Peyer's patch (tissue), 4 donors: ENCODE measurements at regions not wholly inside any gene's neighbourhood (a gene's known extent, or its start where the extent isn't known, plus 50 kb on each side); places are given as distances from the start of the nearest gene placed in this dataset.

Experiments
- DNase-seq, 3 donors: peaks; one replicate each; pipeline ENCODE4 v3.0.0-alpha.2; 2017 to 2019
- H3K27ac ChIP-seq, 4 donors: fragments of 200-600 bp; sonication (generic); one replicate each; pipeline ENCODE4 v1.5.1; 2016 to 2019
- H3K27me3 ChIP-seq, 2 donors: fragments of 200-600 bp; sonication (generic); one replicate each; pipeline ENCODE4 v1.5.1; 2019
- H3K36me3 ChIP-seq, 3 donors: fragments of 200-600 bp; sonication (generic); one replicate each; pipeline ENCODE4 v1.5.1; 2016 to 2019
- H3K4me1 ChIP-seq, 4 donors: fragments of 200-600 bp; sonication (generic); one replicate each; pipeline ENCODE4 v1.5.1; 2016 to 2019
- H3K4me3 ChIP-seq, 4 donors: fragments of 200-600 bp; sonication (generic); 1 replicate in 3 of 4; 2 replicates in 1 of 4; pipeline ENCODE4 v1.5.1; 2016 to 2019; ENCODE audit warnings: mild to moderate bottlenecking in 1 of 4
- H3K9me3 ChIP-seq, 4 donors: fragments of 200-600 bp; sonication (generic); one replicate each; pipeline ENCODE4 v1.5.1; 2016 to 2019; ENCODE audit warnings: mild to moderate bottlenecking in 1 of 4
- POLR2A ChIP-seq, 2 donors: fragments of 450-650 bp; IDR thresholded peaks; one replicate each; pipeline ENCODE4 v1.5.1; 2017; ENCODE audit warnings: antibody characterized with exemption in 2 of 2, mild to moderate bottlenecking in 2 of 2, moderate library complexity in 2 of 2
- TF ChIP-seq, protein P1 (sequence below), 6 experiments: fragments of 450-650 bp in 4 of 6; fragments of 200-600 bp in 2 of 6; sonication (generic) in 1 of 6; IDR thresholded peaks; one replicate each; pipeline ENCODE4 v1.5.1; 2017 to 2019; ENCODE audit warnings: antibody characterized with exemption in 6 of 6, mild to moderate bottlenecking in 3 of 6, moderate library complexity in 1 of 6

DNA sequence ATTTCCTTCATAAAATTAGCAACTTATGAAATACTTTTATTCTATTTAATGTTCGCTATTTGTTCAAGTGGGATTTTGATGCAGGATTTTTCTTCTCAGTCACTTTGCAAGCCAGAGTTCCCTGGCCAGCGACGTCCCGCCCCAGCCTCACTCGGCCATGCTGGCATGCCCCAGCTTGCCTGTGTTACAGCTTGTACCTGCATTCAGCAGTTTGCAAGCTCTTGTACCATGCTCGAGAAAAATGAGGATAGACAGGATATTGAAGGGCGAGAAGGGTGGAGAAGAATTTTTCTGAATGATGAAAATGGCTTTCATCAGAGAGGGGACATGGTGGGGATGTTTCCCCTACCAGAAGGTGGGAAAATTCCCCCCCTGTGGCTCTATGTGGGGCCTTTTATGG lies 2180.2 kb upstream of the PCDH20 start:
- H3K9me3 ChIP-seq, result peaks cover 0 to 13% (median 0%) of the 10 kb centered on the region in 4 donors
- DNase-seq, result no peak
- H3K4me3 ChIP-seq, result no peak overlapping the region
- H3K27me3 ChIP-seq, result no peaks in the 10 kb centered on the region
- H3K36me3 ChIP-seq, result no peaks in the 10 kb centered on the region
- H3K4me1 ChIP-seq, result no peaks in the 10 kb centered on the region
- TF ChIP-seq, protein P1, sequence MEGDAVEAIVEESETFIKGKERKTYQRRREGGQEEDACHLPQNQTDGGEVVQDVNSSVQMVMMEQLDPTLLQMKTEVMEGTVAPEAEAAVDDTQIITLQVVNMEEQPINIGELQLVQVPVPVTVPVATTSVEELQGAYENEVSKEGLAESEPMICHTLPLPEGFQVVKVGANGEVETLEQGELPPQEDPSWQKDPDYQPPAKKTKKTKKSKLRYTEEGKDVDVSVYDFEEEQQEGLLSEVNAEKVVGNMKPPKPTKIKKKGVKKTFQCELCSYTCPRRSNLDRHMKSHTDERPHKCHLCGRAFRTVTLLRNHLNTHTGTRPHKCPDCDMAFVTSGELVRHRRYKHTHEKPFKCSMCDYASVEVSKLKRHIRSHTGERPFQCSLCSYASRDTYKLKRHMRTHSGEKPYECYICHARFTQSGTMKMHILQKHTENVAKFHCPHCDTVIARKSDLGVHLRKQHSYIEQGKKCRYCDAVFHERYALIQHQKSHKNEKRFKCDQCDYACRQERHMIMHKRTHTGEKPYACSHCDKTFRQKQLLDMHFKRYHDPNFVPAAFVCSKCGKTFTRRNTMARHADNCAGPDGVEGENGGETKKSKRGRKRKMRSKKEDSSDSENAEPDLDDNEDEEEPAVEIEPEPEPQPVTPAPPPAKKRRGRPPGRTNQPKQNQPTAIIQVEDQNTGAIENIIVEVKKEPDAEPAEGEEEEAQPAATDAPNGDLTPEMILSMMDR (IDR thresholded peaks at IDR 0.05), result no peak
- no peak for TF ChIP-seq POLR2A (IDR thresholded peaks at IDR 0.05)
- no peak overlapping the region for H3K27ac ChIP-seq

DNA sequence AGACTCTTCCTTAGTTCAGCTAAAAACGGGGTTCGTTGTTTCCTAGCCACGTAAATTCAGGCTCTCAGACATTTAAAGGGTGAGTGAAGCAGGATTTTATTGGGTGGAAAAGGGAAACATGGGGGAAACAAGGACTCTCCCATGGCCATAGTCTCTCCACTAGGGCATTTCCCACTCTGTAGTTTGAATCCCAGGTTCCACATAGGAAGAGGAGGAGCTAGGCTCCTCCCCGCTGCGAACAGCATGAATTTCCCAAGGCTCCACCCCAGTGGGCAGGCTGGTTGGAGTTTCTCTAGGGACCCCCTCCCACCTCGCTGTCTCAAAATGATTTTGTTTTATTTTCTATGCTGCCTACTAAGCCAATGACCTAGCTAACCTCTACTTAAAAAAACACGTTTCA lies 2170.8 kb upstream of the PCDH20 start:
- Histone ChIP-seq H3K4me1 (no peaks in the 10 kb centered on the region), H3K27me3 (no peaks in the 10 kb centered on the region), H3K27ac (no peak overlapping the region), H3K36me3 (no peaks in the 10 kb centered on the region), H3K4me3 (no peak overlapping the region), H3K9me3 (no peaks in the 10 kb centered on the region)
- DNase-seq, result no peak
- no peak for TF ChIP-seq POLR2A (IDR thresholded peaks at IDR 0.05)
- TF ChIP-seq, protein P1 (IDR thresholded peaks at IDR 0.05), result no peak

DNA sequence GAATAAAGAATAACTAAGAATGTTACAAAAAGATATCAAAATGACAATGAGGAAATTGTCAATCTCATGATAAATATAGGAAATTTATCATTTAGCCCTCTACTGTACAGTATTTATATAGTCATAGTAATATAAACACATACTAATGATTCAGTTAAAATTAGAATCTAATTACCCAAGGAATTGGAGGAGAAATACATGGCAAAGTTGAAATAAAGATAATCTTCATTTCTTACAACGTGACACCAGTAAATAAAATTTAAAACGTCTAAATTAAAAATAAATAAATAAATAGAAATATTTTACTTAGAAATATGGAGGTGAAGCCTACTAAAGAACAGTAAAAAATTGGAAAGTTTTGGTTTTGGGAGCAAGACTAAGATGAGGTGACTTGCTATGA lies 2163.1 kb upstream of the PCDH20 start:
- Histone ChIP-seq H3K4me1 (no peaks in the 10 kb centered on the region), H3K9me3 (no peaks in the 10 kb centered on the region), H3K27me3 (no peaks in the 10 kb centered on the region), H3K36me3 (no peaks in the 10 kb centered on the region), H3K4me3 (no peak overlapping the region), H3K27ac (no peak overlapping the region)
- TF ChIP-seq, protein P1 (IDR thresholded peaks at IDR 0.05), result no peak
- no peak for TF ChIP-seq POLR2A (IDR thresholded peaks at IDR 0.05)
- DNase-seq, result no peak

DNA sequence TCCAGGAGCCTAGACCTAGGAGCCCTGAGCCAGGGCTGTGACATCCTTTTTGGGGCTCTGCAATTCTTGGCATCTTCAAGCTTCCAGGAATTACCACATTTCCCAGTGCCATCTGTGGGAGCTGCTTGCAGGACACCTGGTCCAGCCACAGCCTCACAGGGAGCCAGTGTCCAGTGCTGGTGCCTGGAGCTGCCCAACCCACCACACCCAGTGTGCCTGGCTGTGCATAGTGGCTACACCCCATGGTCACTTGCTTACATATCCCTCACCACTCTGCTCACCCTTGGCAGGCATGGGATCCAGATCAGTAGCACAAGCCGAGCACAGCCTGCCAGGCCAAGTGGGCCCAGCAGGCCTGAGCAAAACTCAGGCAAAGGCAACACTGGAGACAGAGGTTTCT lies 2151.4 kb upstream of the PCDH20 start:
- H3K4me1 ChIP-seq, result no peaks in the 10 kb centered on the region
- no peaks in the 10 kb centered on the region for H3K36me3 ChIP-seq
- no peak overlapping the region for H3K4me3 ChIP-seq
- H3K27ac ChIP-seq, result no peak overlapping the region
- no peaks in the 10 kb centered on the region for H3K9me3 ChIP-seq
- TF ChIP-seq, protein P1 (IDR thresholded peaks at IDR 0.05), result no peak
- TF ChIP-seq POLR2A (IDR thresholded peaks at IDR 0.05), result no peak
- no peaks in the 10 kb centered on the region for H3K27me3 ChIP-seq
- no peak for DNase-seq

DNA sequence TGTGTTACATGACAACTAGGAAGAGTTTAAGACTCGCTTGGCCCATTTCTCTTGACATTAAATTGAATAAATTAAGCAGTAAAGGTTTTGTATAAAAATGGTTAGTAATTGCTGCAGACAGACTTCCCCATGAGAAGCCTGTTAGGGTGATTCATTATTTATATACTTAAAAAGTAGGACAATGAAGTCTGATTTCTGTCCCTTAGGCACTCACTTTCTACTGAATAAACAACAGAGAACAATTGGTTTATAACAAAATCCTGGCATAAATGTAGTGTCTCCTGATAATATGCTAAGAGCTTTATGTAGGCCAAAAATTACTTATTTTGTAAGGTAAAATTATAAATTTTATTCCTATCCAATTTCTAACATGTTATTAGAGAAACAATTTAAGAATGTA lies 2138.5 kb upstream of the PCDH20 start:
- no peak for DNase-seq
- no peaks in the 10 kb centered on the region for H3K27me3 ChIP-seq
- no peaks in the 10 kb centered on the region for H3K36me3 ChIP-seq
- H3K9me3 ChIP-seq, result no peaks in the 10 kb centered on the region
- H3K4me1 ChIP-seq, result no peaks in the 10 kb centered on the region
- no peak overlapping the region for H3K27ac ChIP-seq
- H3K4me3 ChIP-seq, result no peak overlapping the region
- TF ChIP-seq, protein P1 (IDR thresholded peaks at IDR 0.05), result no peak
- no peak for TF ChIP-seq POLR2A (IDR thresholded peaks at IDR 0.05)

DNA sequence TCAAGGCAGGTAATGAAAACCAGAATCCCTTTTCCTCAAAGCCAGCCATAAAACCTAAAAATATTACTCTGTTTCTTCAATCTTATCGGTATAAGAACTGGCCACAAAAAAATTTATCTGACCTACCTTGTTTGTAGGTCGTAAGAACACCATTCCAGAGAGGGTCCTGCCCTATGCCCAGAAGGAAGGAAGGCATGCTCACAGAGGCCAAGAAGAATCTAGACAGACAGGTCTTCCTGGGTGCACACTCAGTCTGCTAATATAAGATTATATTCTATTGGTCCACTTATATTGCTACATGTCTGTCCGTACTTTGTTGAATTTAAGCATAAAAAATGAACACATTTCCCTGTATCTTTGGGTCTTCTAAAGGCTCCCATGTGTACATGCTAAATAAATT lies 2136.1 kb upstream of the PCDH20 start:
- H3K4me1 ChIP-seq, result no peaks in the 10 kb centered on the region
- H3K27me3 ChIP-seq, result no peaks in the 10 kb centered on the region
- no peak for DNase-seq
- no peaks in the 10 kb centered on the region for H3K9me3 ChIP-seq
- TF ChIP-seq, protein P1 (IDR thresholded peaks at IDR 0.05), result no peak
- no peak for TF ChIP-seq POLR2A (IDR thresholded peaks at IDR 0.05)
- no peaks in the 10 kb centered on the region for H3K36me3 ChIP-seq
- H3K27ac ChIP-seq, result no peak overlapping the region
- H3K4me3 ChIP-seq, result no peak overlapping the region
